SK-MEL-5 (cell line): ENCODE measurements at regions not wholly inside any gene's neighbourhood (a gene's known extent, or its start where the extent isn't known, plus 50 kb on each side); places are given as distances from the start of the nearest gene placed in this dataset.
A peak's percentile ranks its signal among the peaks of the same experiment; 100 is the strongest.

Source experiments
- DNase-seq: peaks from one replicate; pipeline ENCODE4 v3.0.0-alpha.2; 2016; ENCODE audit warnings: low read depth, low spot score
- in situ Hi-C: cut with HindIII; loops from 2 replicates; pipeline ENCODE4 v1.10.0; 2016; ENCODE audit warnings: low sequenced_read_pairs, high pct_unique_total_duplicates, low pct_unique_long_range_greater_than_20kb
- small RNA-seq, 2 experiments: library from RNA; depleted of rRNA; stranded (forward); fragments of <200 nt; gene quantifications; one replicate each; pipeline ENCODE3, GENCODE V24; 2014

GRCh38 chr3:118809696-118810498 lies 224.7 kb downstream of the IGSF11 start:
- no peak for DNase-seq
- in situ Hi-C loops = no loop called here

DNA sequence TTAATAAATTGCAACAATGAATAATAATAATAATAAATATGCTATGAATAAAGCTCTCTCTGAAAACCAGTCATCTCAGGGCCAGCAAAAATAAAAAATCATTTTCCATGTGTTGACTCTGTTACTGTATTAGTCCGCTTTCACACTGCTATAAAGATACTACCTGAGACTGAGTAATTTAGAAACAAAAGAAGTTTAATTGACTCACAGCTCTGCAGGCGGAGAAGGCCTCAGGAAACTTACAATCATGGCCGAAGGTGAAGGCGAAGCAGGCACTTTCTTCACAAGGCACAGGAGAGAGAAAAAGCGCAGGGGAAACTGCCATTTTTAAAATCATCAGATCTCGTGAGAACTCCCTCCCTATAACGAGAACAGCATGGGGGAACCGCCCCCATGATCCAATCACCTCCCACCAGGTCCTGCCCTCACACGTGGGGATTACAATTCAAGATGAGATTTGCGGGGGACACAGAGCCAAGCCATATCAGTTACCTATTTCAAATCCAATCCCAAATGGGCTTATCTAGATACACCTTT lies 224.1 kb downstream of the IGSF11 start:
- DNase-seq = peak; percentile 4

DNA sequence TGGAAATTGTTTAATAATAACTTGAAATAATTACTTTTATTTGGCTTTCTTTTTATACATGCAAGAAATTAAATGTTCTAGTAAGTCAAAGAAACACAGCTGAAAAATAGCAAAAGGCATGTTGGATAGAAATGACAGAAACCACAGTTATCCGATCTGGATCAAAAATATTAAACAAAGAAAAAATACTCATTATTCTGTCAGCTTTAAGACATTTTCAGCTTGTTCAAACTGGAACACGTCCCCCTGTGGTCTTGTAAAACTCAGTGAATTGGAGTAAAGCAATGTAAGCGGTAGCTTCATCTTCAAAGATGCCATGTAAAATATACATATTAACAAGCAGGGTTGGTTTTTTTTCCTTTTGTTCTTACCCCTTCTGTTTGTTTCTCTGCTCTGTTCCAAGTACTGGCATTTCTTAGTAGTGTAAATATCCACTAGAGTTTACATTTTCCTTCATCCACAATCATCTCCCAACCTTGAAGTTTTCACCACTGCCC lies 223.4 kb downstream of the IGSF11 start:
- DNase-seq = no peak
- in situ Hi-C loops = no loop called here

More for the DNA sequence above, 224.1 kb downstream of the IGSF11 start:
- in situ Hi-C loops = no loop called here

GRCh38 chr3:118813472-118813871 lies 221.2 kb downstream of the IGSF11 start:
- in situ Hi-C loops = no loop called here
- no peak for DNase-seq

- DNase-seq = peak; percentile 74
- in situ Hi-C loops = no loop called here
Measured at GRCh38 chr3:118817748-118818165, 216.9 kb downstream of the IGSF11 start.

DNA sequence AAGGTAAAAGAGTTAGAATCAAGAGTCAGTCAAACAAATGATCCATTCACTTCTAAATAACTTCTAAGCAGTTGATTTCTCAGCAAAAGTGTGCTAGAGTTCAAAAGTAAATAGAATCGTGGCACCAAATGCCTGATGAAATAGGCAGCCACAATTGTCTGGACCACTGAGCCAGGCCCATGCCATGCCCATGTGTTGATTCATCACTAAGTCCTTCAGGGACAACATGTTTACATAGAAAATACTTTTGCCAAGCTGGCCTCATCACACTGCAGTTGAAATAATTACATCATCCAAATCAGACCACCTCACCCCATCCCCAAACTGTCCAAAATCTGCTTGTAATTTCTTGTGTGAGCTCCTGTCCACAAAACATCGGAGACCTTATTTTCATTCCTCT lies 216.3 kb downstream of the IGSF11 start:
- DNase-seq = no peak
- in situ Hi-C loops = no loop called here

DNA sequence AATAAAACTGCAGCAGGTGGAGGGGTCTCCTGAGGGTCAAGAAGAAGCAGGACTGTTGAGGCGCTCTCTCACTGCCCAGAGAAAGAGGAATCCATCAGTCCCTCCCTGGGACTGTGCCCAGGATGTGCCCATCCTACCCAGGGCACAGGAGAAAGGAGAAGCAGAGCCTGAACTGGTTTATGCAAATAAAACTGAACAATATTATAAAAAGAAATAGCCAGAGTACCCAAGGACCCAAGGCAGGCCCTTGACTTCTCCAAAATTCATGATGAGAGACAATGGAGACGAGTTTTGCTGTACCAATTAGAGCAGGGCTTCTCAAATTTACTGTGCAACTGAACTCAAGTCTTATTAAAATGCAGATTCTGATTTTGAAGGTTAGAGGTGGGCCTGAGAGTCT lies 211.0 kb downstream of the IGSF11 start:
- DNase-seq = no peak
- in situ Hi-C loops = no loop called here

GRCh38 chr3:118827446-118827845 lies 207.2 kb downstream of the IGSF11 start:
- no peak for DNase-seq
- in situ Hi-C loops = no loop called here

DNA sequence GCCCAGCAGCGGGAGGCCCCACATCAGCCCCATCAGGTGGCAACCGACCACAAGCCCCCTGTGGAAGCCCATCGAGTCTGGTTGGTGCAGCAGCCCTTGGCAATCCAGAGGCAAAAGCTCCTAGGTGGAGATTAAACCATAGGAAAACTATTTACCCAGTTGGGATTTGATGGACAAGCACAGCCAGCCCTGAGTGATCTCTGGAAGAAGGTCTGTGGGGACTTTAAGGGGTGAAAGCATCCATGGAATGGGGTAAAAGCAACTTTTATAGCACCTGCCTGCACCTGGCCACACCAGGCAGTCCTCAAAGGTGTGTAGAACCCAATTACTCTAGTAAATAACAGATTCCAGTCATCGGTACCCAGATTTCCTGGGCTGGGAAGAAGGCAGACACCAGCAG lies 206.3 kb downstream of the IGSF11 start:
- in situ Hi-C loops = no loop called here
- DNase-seq = no peak

- DNase-seq = peak; percentile 9
- in situ Hi-C loops = no loop called here
Measured at GRCh38 chr3:118833075-118833474, 201.6 kb downstream of the IGSF11 start.

DNA sequence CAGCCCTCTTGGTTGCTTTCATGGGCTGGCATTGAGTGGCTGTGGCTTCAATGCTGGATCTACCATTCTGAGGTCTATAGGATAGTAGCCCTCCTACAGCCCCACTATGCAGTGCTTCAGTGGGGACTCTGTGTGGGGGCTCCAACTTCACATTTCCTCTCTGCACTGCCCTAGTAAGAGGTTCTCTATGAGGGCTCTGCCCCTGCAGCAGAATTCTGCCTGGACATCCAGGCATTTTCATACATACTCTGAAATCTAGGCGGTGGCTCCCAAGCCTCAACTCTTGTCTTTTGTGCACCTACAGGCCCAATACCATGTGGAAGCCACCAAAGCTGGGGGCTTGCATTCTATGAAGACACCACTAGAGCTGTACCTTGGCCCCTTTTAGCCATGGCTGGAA lies 195.8 kb downstream of the IGSF11 start:
- in situ Hi-C loops = no loop called here
- DNase-seq = no peak

DNA sequence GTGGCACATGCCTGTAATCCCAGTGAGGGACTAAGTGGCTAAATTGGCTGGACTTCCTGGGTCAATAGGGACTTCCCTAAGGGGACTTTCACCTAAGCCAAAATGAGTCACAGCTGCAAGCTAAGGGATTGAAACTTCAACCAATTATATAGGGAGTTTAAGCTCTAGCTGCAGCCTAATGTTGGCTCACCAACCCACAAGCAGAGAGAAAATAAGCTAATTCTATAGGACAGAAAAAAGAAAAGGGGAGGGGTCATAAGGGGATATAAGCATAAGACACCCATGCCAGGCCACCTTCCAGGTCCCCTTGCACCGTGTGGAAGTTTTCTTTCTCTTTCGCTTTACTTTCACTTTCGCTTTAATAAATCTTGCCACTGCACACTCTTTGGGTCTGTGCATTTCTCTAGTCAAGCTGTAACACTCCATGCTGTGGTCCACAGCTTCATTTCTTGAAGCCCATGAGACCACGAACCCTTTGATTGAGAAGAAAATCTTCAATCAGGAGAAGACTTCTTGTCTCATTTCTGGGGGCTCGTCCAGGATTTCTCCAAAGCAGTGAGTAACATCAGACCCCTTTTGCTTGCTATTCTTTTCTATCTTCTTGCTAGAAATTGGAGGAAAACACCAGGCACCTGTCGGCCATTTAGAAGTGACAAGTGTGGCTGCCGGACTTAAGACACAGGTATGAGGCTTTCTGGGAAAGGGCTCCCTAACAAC lies 192.3 kb downstream of the IGSF11 start:
- in situ Hi-C loops = no loop called here
- DNase-seq = no peak

DNA sequence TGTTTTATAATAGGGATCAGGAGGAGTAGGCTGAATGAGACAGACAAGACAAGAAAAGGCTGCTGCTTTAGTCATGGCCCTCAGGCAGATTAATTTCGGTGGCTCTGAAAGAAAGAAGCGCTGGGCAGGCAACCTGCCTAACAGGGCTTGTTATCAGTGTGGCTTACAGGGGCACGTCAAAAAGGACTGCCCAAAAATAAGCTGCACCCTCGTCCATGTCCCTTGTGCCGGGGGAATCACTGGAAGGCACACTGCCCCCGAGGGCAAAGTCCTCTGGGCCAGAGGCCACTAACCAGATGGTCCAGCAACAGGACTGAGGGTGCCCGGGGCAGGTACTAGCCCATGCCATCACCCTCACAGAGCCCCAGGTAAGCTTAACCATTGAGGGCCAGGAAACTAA lies 188.5 kb downstream of the IGSF11 start:
- in situ Hi-C loops = no loop called here
- DNase-seq = no peak

Small RNA genes in the stretch of these regions (small RNA-seq; reads per million reads assigned to genes)
- gene MIR4447 = 0 reads per million in 2 experiments
- gene RF01884 = 0 reads per million in 2 experiments
- 0.06 to 2.2 reads per million in 2 experiments for gene RNU5E-8P
- gene RNU6-1200P = 0 reads per million in 2 experiments
